ENCODE measurements at regions not wholly inside any gene's neighbourhood (a gene's known extent, or its start where the extent isn't known, plus 50 kb on each side); places are given as distances from the start of the nearest gene placed in this dataset.

DNA sequence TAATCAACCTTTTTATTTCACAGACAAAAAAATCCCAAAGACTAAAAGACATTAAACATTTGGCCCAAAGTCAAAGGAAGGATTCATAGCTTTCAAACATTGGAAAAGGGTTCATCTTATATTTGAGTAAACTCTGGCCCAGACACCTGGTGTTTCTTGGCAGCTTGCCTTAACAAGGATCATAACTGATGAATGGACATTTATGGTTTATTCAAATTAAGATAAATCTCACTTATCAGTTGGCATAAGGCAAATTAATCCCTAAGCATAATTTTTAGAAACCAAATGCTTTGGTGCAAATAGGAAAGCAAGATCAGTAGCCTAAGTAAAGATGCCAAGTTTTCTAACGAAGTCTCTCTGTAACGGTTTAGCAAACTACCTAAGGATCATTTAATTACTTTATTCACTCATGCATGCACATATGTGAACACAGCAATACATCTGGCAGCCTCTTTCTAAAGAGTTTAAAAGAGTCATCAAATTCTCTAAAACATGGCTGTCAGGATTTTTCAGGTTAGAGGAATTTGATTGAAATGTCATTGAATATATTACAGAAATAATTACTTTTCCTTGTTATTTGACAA lies 323.4 kb upstream of the RBMS1 start:
- no peak for TF ChIP-seq POLR2AphosphoS5 (IDR thresholded peaks at IDR 0.05)
- TF ChIP-seq EP300 (IDR thresholded peaks at IDR 0.05), result no peak
- TF ChIP-seq, protein P1, sequence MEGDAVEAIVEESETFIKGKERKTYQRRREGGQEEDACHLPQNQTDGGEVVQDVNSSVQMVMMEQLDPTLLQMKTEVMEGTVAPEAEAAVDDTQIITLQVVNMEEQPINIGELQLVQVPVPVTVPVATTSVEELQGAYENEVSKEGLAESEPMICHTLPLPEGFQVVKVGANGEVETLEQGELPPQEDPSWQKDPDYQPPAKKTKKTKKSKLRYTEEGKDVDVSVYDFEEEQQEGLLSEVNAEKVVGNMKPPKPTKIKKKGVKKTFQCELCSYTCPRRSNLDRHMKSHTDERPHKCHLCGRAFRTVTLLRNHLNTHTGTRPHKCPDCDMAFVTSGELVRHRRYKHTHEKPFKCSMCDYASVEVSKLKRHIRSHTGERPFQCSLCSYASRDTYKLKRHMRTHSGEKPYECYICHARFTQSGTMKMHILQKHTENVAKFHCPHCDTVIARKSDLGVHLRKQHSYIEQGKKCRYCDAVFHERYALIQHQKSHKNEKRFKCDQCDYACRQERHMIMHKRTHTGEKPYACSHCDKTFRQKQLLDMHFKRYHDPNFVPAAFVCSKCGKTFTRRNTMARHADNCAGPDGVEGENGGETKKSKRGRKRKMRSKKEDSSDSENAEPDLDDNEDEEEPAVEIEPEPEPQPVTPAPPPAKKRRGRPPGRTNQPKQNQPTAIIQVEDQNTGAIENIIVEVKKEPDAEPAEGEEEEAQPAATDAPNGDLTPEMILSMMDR (IDR thresholded peaks at IDR 0.05), result no peak
